Anterior cingulate cortex (tissue), 58 donors: ENCODE measurements at regions not wholly inside any gene's neighbourhood (a gene's known extent, or its start where the extent isn't known, plus 50 kb on each side); places are given as distances from the start of the nearest gene placed in this dataset.

ENCODE experiments used
- DNase-seq, 58 donors: peaks; one replicate each; lab custom pipeline; 2025; lab: John Stamatoyannopoulos, UW

GRCh38 chr11:69409812-69410645 is 71.4 kb upstream of the LINC01488 start:
- DNase-seq: no peak

- DNase-seq: no peak
Observed at GRCh38 chr11:69411257-69411924, 70.1 kb upstream of the LINC01488 start.

GRCh38 chr11:69413015-69413801 is 68.3 kb upstream of the LINC01488 start:
- no peak for DNase-seq

GRCh38 chr11:69413993-69414392 is 67.5 kb upstream of the LINC01488 start:
- no peak for DNase-seq

GRCh38 chr11:69414773-69415187 is 66.7 kb upstream of the LINC01488 start:
- peak in 13 of 58 donors; percentile 7 to 37 (median 20) for DNase-seq

- no peak for DNase-seq
Observed at GRCh38 chr11:69415411-69416142, 65.9 kb upstream of the LINC01488 start.

GRCh38 chr11:69416143-69416515 is 65.3 kb upstream of the LINC01488 start:
- no peak for DNase-seq

- DNase-seq: no peak
Observed at GRCh38 chr11:69416762-69417698, 64.4 kb upstream of the LINC01488 start.

- no peak for DNase-seq
Observed at GRCh38 chr11:69417699-69418085, 63.8 kb upstream of the LINC01488 start.

GRCh38 chr11:69418576-69419296 is 62.7 kb upstream of the LINC01488 start:
- no peak for DNase-seq

GRCh38 chr11:69419662-69420395 is 61.6 kb upstream of the LINC01488 start:
- no peak for DNase-seq

GRCh38 chr11:69422645-69423044 is 58.8 kb upstream of the LINC01488 start:
- no peak for DNase-seq

GRCh38 chr11:69423181-69423580 is 58.3 kb upstream of the LINC01488 start:
- no peak for DNase-seq

- no peak for DNase-seq
Observed at GRCh38 chr11:69423611-69424385, 57.7 kb upstream of the LINC01488 start.

GRCh38 chr11:69424748-69425147 is 56.7 kb upstream of the LINC01488 start:
- DNase-seq: no peak

- DNase-seq: peak in 6 of 58 donors; percentile 5 to 20 (median 8)
Observed at GRCh38 chr11:69425444-69425843, 56.0 kb upstream of the LINC01488 start.

GRCh38 chr11:69425895-69426544 is 55.4 kb upstream of the LINC01488 start:
- DNase-seq: no peak
